ENCODE measurements at regions not wholly inside any gene's neighbourhood (a gene's known extent, or its start where the extent isn't known, plus 50 kb on each side); places are given as distances from the start of the nearest gene placed in this dataset.
"Not testable (repeated sequence)": the region's sequence is repeated elsewhere in the genome, so short reads cannot be mapped to it uniquely, and the experiment has no call there.

DNA sequence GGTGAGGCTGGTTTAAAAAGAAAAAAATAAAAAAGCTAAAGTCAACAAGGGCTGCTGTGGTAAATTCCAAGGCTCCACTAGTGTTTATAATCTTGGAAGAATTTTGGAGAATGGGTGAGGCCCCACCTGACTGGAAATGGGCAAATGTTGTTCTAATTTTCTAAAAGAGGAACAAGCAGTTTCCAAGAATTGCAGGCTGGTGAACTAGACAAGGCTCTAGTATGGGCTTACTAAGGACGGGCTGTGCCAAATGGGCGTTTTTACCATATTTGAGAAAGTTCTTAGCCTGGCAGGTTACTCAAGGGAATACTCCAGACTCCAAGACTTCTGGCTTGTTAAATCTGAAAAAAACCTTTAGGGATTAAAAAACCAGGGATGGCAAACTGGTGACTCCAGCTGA lies 67.0 kb upstream of the ABHD2 start:
- TF ChIP-seq POLR2AphosphoS5 (IDR thresholded peaks at IDR 0.05; ENCODE audit: low read depth, low read length) (no peak), TCF7L2 (IDR thresholded peaks at IDR 0.05; ENCODE audit: low read depth, low read length) (no peak), SIN3A (IDR thresholded peaks at IDR 0.05; ENCODE audit: borderline replicate concordance, insufficient read depth, low read depth, low read length) (no peak)
- TF ChIP-seq, protein P1, sequence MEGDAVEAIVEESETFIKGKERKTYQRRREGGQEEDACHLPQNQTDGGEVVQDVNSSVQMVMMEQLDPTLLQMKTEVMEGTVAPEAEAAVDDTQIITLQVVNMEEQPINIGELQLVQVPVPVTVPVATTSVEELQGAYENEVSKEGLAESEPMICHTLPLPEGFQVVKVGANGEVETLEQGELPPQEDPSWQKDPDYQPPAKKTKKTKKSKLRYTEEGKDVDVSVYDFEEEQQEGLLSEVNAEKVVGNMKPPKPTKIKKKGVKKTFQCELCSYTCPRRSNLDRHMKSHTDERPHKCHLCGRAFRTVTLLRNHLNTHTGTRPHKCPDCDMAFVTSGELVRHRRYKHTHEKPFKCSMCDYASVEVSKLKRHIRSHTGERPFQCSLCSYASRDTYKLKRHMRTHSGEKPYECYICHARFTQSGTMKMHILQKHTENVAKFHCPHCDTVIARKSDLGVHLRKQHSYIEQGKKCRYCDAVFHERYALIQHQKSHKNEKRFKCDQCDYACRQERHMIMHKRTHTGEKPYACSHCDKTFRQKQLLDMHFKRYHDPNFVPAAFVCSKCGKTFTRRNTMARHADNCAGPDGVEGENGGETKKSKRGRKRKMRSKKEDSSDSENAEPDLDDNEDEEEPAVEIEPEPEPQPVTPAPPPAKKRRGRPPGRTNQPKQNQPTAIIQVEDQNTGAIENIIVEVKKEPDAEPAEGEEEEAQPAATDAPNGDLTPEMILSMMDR (IDR thresholded peaks at IDR 0.05) = no peak
- TF ChIP-seq, protein P2, sequence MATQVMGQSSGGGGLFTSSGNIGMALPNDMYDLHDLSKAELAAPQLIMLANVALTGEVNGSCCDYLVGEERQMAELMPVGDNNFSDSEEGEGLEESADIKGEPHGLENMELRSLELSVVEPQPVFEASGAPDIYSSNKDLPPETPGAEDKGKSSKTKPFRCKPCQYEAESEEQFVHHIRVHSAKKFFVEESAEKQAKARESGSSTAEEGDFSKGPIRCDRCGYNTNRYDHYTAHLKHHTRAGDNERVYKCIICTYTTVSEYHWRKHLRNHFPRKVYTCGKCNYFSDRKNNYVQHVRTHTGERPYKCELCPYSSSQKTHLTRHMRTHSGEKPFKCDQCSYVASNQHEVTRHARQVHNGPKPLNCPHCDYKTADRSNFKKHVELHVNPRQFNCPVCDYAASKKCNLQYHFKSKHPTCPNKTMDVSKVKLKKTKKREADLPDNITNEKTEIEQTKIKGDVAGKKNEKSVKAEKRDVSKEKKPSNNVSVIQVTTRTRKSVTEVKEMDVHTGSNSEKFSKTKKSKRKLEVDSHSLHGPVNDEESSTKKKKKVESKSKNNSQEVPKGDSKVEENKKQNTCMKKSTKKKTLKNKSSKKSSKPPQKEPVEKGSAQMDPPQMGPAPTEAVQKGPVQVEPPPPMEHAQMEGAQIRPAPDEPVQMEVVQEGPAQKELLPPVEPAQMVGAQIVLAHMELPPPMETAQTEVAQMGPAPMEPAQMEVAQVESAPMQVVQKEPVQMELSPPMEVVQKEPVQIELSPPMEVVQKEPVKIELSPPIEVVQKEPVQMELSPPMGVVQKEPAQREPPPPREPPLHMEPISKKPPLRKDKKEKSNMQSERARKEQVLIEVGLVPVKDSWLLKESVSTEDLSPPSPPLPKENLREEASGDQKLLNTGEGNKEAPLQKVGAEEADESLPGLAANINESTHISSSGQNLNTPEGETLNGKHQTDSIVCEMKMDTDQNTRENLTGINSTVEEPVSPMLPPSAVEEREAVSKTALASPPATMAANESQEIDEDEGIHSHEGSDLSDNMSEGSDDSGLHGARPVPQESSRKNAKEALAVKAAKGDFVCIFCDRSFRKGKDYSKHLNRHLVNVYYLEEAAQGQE (IDR thresholded peaks at IDR 0.05; ENCODE audit: insufficient read depth in 1 of 2, low read depth in 2 of 2, low read length in 1 of 2) = no peak
- intact Hi-C loops (cut with micrococcal nuclease; ENCODE audit: unreplicated experiment) = no loop called here
- ATAC-seq = no peak
- DNase-seq (ENCODE audit: low read depth, low spot score) = no peak
- H3K4me3 ChIP-seq (ENCODE audit: low read depth in 2 of 2, low read length in 2 of 2) = no peak overlapping the region
- no peak overlapping the region; the same call in 1 of the 2 replicates for H3K27ac ChIP-seq (ENCODE audit: low read length)
- H3K4me1 ChIP-seq (ENCODE audit: control insufficient read depth, insufficient read depth, low read length) = peaks cover 30% of the 10 kb centered on the region
- H3K9me3 ChIP-seq (ENCODE audit: control insufficient read depth, insufficient read depth, low read depth, low read length) = no peaks in the 10 kb centered on the region; the same call in 1 of the 2 replicates
- ChIA-PET CTCF (no interaction called here), POLR2A (no interaction called here)
- BruUV-seq (replicated peaks) = no TSS peak
- H3K27me3 ChIP-seq (ENCODE audit: control insufficient read depth, insufficient read depth, low read length) = no peaks in the 10 kb centered on the region
- in situ Hi-C loops (cut with HindIII; ENCODE audit: low pct_unique_long_range_greater_than_20kb, low sequenced_read_pairs) = no loop called here
- H3K36me3 ChIP-seq (ENCODE audit: control insufficient read depth, insufficient read depth, low read length) = no peaks in the 10 kb centered on the region

DNA sequence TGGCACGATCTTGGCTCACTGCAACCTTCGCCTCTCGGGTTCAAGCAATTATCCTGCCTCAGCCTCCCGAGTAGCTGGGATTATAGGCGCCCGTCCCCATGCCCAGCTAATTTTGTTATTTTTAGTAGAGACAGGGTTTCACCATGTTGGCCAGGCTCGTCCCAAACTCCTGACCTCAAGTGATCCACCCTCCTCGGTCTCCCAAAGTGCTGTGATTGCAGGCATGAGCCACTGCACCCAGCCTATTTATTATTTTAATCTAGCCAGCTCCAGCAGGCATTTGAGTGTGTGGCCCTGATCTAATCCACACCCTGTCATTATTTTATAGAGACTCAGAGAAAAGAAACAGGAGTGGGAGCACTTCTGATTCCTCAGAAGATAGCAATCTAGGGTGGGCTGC lies 66.4 kb upstream of the ABHD2 start:
- H3K36me3 ChIP-seq (ENCODE audit: control insufficient read depth, insufficient read depth, low read length); BruUV-seq (replicated peaks); DNase-seq (ENCODE audit: low read depth, low spot score); CTCF ChIA-PET; intact Hi-C loops (cut with micrococcal nuclease; ENCODE audit: unreplicated experiment); POLR2A ChIA-PET; H3K9me3 ChIP-seq (ENCODE audit: control insufficient read depth, insufficient read depth, low read depth, low read length); H3K4me3 ChIP-seq (ENCODE audit: low read depth in 2 of 2, low read length in 2 of 2); ATAC-seq; in situ Hi-C loops (cut with HindIII; ENCODE audit: low pct_unique_long_range_greater_than_20kb, low sequenced_read_pairs); H3K27me3 ChIP-seq (ENCODE audit: control insufficient read depth, insufficient read depth, low read length): not testable (repeated sequence)
- peak overlapping the region; percentile 25; the same call in 1 of the 2 replicates for H3K27ac ChIP-seq (ENCODE audit: low read length)
- peaks cover 23% of the 10 kb centered on the region for H3K4me1 ChIP-seq (ENCODE audit: control insufficient read depth, insufficient read depth, low read length)

DNA sequence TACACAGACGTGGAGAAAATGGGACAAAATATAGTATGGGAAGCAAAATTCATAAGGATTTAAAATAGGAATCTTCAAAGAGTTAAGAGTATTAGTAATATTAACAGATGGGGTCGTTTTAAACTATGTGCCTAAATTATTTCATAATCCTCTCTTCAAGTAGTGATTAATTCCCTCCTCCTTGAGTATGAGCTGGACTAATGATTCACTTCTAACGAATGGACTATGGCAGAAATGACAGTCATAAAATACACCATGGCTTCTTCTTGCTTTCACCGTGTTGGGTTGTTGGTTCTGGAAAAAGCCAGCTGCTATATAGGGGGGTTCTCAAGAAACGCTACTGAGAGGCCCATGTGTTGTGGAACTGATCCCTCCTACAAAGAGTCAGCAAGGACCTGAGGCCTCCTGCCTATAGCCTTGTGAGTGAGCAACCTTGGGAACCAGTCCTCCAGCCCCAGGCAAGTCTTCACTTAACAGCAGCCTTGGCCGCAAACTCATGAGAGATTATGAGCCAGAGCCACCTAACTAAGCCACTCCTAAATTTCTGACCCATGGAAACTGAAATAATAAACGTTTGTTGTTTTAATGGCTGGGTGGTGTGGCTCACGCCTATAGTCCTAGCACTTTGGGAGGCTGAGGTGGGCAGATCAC lies 64.8 kb upstream of the ABHD2 start:
- no peaks in the 10 kb centered on the region for H3K36me3 ChIP-seq (ENCODE audit: control insufficient read depth, insufficient read depth, low read length)
- no TSS peak for BruUV-seq (replicated peaks)
- intact Hi-C loops (cut with micrococcal nuclease; ENCODE audit: unreplicated experiment) (no loop called here), in situ Hi-C loops (cut with HindIII; ENCODE audit: low pct_unique_long_range_greater_than_20kb, low sequenced_read_pairs) (no loop called here)
- H3K9me3 ChIP-seq (ENCODE audit: control insufficient read depth, insufficient read depth, low read depth, low read length) = no peaks in the 10 kb centered on the region; the same call in 1 of the 2 replicates
- no peak for DNase-seq (ENCODE audit: low read depth, low spot score)
- ChIA-PET CTCF (interaction anchor here (1.2 kb wide), 1 partner anchor 118 kb away, joined by 3 read pairs; no protein-coding TSS in a partner anchor), POLR2A (interaction anchor here (0.7 kb wide), 1 partner anchor 77 kb away, joined by 10 read pairs; no protein-coding TSS in a partner anchor)
- no peaks in the 10 kb centered on the region for H3K27me3 ChIP-seq (ENCODE audit: control insufficient read depth, insufficient read depth, low read length)
- no peak for ATAC-seq
- H3K27ac ChIP-seq (ENCODE audit: low read length) = no peak overlapping the region
- no peak overlapping the region for H3K4me3 ChIP-seq (ENCODE audit: low read depth in 2 of 2, low read length in 2 of 2)
- TF ChIP-seq, protein P1 (IDR thresholded peaks at IDR 0.05) = no peak
- TF ChIP-seq POLR2AphosphoS5 (IDR thresholded peaks at IDR 0.05; ENCODE audit: low read depth, low read length) = no peak
- TF ChIP-seq SIN3A (IDR thresholded peaks at IDR 0.05; ENCODE audit: borderline replicate concordance, insufficient read depth, low read depth, low read length) = no peak
- TF ChIP-seq, protein P2 (IDR thresholded peaks at IDR 0.05; ENCODE audit: insufficient read depth in 1 of 2, low read depth in 2 of 2, low read length in 1 of 2) = no peak
- TF ChIP-seq TCF7L2 (IDR thresholded peaks at IDR 0.05; ENCODE audit: low read depth, low read length) = no peak
- H3K4me1 ChIP-seq (ENCODE audit: control insufficient read depth, insufficient read depth, low read length) = peaks cover 10% of the 10 kb centered on the region

Data from Panc1 (cell line).